Endothelial cell (in vitro differentiated cells): ENCODE measurements at regions not wholly inside any gene's neighbourhood (a gene's known extent, or its start where the extent isn't known, plus 50 kb on each side); places are given as distances from the start of the nearest gene placed in this dataset.
"Not testable (repeated sequence)": the region's sequence is repeated elsewhere in the genome, so short reads cannot be mapped to it uniquely, and the experiment has no call there.

Experiments used
- DNase-seq: peaks from one replicate; pipeline ENCODE4 v3.0.0; 2021; ENCODE audit warnings: low spot score
- H3K27ac Mint-ChIP-seq: one replicate; pipeline ENCODE4 v1.8.0; 2021; ENCODE audit warnings: mixed read lengths, inconsistent platforms; ENCODE audit not compliant: unreplicated experiment
- H3K27me3 Mint-ChIP-seq: one replicate; pipeline ENCODE4 v1.8.0; 2021; ENCODE audit warnings: mild to moderate bottlenecking, moderate library complexity, mixed read lengths, inconsistent platforms; ENCODE audit not compliant: unreplicated experiment
- H3K36me3 Mint-ChIP-seq: one replicate; pipeline ENCODE4 v1.8.0; 2021; ENCODE audit warnings: mild to moderate bottlenecking, low read depth, mixed read lengths, inconsistent platforms; ENCODE audit not compliant: unreplicated experiment
- H3K4me1 Mint-ChIP-seq: one replicate; pipeline ENCODE4 v1.8.0; 2021; ENCODE audit warnings: mild to moderate bottlenecking, mixed read lengths, inconsistent platforms; ENCODE audit not compliant: unreplicated experiment
- H3K4me3 Mint-ChIP-seq: one replicate; pipeline ENCODE4 v1.8.0; 2021; ENCODE audit warnings: mild to moderate bottlenecking, mixed read lengths, inconsistent platforms; ENCODE audit not compliant: unreplicated experiment
- H3K9me3 Mint-ChIP-seq: one replicate; pipeline ENCODE4 v1.8.0; 2021; ENCODE audit warnings: mixed read lengths, inconsistent platforms; ENCODE audit not compliant: unreplicated experiment
- CTCF ChIP-seq: fragments of 200-600 bp; sonication (generic); IDR thresholded peaks from one replicate; pipeline ENCODE4 v1.5.0; 2021; ENCODE audit warnings: antibody characterized with exemption; ENCODE audit not compliant: unreplicated experiment

- H3K27me3 Mint-ChIP-seq: no peaks in the 10 kb centered on the region
- no peak overlapping the region for H3K27ac Mint-ChIP-seq
- H3K4me3 Mint-ChIP-seq: no peak overlapping the region
- H3K4me1 Mint-ChIP-seq: no peaks in the 10 kb centered on the region
- no peak for TF ChIP-seq CTCF
- H3K36me3 Mint-ChIP-seq: no peaks in the 10 kb centered on the region
- DNase-seq: no peak
- H3K9me3 Mint-ChIP-seq: no peaks in the 10 kb centered on the region
These were observed 435.5 kb downstream of the SOX11 start for GRCh38 chr2:6127718-6128117.

GRCh38 chr2:6139142-6139541, 447.0 kb downstream of the SOX11 start:
- H3K9me3 Mint-ChIP-seq: no peaks in the 10 kb centered on the region
- no peak for DNase-seq
- H3K27me3 Mint-ChIP-seq: no peaks in the 10 kb centered on the region
- H3K4me1 Mint-ChIP-seq: no peaks in the 10 kb centered on the region
- TF ChIP-seq CTCF: no peak
- no peaks in the 10 kb centered on the region for H3K36me3 Mint-ChIP-seq
- no peak overlapping the region for H3K27ac Mint-ChIP-seq
- H3K4me3 Mint-ChIP-seq: no peak overlapping the region

- H3K9me3 Mint-ChIP-seq: no peaks in the 10 kb centered on the region
- no peak overlapping the region for H3K27ac Mint-ChIP-seq
- no peak for TF ChIP-seq CTCF
- no peaks in the 10 kb centered on the region for H3K36me3 Mint-ChIP-seq
- no peaks in the 10 kb centered on the region for H3K4me1 Mint-ChIP-seq
- DNase-seq: no peak
- H3K4me3 Mint-ChIP-seq: no peak overlapping the region
- H3K27me3 Mint-ChIP-seq: no peaks in the 10 kb centered on the region
These were observed 447.7 kb downstream of the SOX11 start for GRCh38 chr2:6139916-6140315.

GRCh38 chr2:6140509-6140908, 448.3 kb downstream of the SOX11 start:
- TF ChIP-seq CTCF: no peak
- Mint-ChIP-seq H3K27ac (no peak overlapping the region), H3K4me3 (no peak overlapping the region), H3K36me3 (no peaks in the 10 kb centered on the region), H3K27me3 (no peaks in the 10 kb centered on the region), H3K4me1 (no peaks in the 10 kb centered on the region), H3K9me3 (no peaks in the 10 kb centered on the region)
- DNase-seq: no peak

GRCh38 chr2:6143812-6144211, 451.6 kb downstream of the SOX11 start:
- Mint-ChIP-seq H3K9me3 (no peaks in the 10 kb centered on the region), H3K4me1 (no peaks in the 10 kb centered on the region), H3K36me3 (no peaks in the 10 kb centered on the region), H3K27me3 (no peaks in the 10 kb centered on the region), H3K27ac (no peak overlapping the region), H3K4me3 (no peak overlapping the region)
- no peak for DNase-seq
- no peak for TF ChIP-seq CTCF

- H3K27ac Mint-ChIP-seq, H3K9me3 Mint-ChIP-seq, H3K36me3 Mint-ChIP-seq, H3K4me1 Mint-ChIP-seq, H3K4me3 Mint-ChIP-seq, H3K27me3 Mint-ChIP-seq, DNase-seq: not testable (repeated sequence)
These were observed 455.0 kb downstream of the SOX11 start for GRCh38 chr2:6147215-6147614.
